ENCODE measurements at regions not wholly inside any gene's neighbourhood (a gene's known extent, or its start where the extent isn't known, plus 50 kb on each side); places are given as distances from the start of the nearest gene placed in this dataset.

- H3K27ac ChIP-seq = no peak overlapping the region
- ChIA-PET CTCF (no interaction called here), POLR2A (ENCODE audit: low non-redundant PET) (no interaction called here)
- DNase-seq (ENCODE audit: low spot score) = no peak
- TF ChIP-seq CTCF (conservative IDR thresholded peaks at IDR 0.05; ENCODE audit: low read depth) = no peak
These were observed 148.1 kb downstream of the PPARGC1A start for GRCh38 chr4:23741681-23742191.

- POLR2A ChIA-PET (ENCODE audit: low non-redundant PET) = no interaction called here
- CTCF ChIA-PET = no interaction called here
- TF ChIP-seq CTCF (conservative IDR thresholded peaks at IDR 0.05; ENCODE audit: low read depth) = no peak
- no peak for DNase-seq (ENCODE audit: low spot score)
- no peak overlapping the region for H3K27ac ChIP-seq
These were observed 152.3 kb downstream of the PPARGC1A start for GRCh38 chr4:23737571-23737970.

GRCh38 chr4:23736466-23736865, 153.4 kb downstream of the PPARGC1A start:
- ChIA-PET POLR2A (ENCODE audit: low non-redundant PET) (no interaction called here), CTCF (no interaction called here)
- H3K27ac ChIP-seq = no peak overlapping the region
- no peak for DNase-seq (ENCODE audit: low spot score)
- TF ChIP-seq CTCF (conservative IDR thresholded peaks at IDR 0.05; ENCODE audit: low read depth) = no peak

GRCh38 chr4:23734000-23734399, 155.8 kb downstream of the PPARGC1A start:
- no peak for TF ChIP-seq CTCF (conservative IDR thresholded peaks at IDR 0.05; ENCODE audit: low read depth)
- POLR2A ChIA-PET (ENCODE audit: low non-redundant PET) = no interaction called here
- CTCF ChIA-PET = no interaction called here
- no peak for DNase-seq (ENCODE audit: low spot score)
- H3K27ac ChIP-seq = no peak overlapping the region

- ChIA-PET POLR2A (ENCODE audit: low non-redundant PET) (no interaction called here), CTCF (no interaction called here)
- H3K27ac ChIP-seq = no peak overlapping the region
- TF ChIP-seq CTCF (conservative IDR thresholded peaks at IDR 0.05; ENCODE audit: low read depth) = no peak
- no peak for DNase-seq (ENCODE audit: low spot score)
These were observed 156.4 kb downstream of the PPARGC1A start for GRCh38 chr4:23733476-23733875.

- H3K27ac ChIP-seq = no peak overlapping the region
- no peak for TF ChIP-seq CTCF (conservative IDR thresholded peaks at IDR 0.05; ENCODE audit: low read depth)
- ChIA-PET POLR2A (ENCODE audit: low non-redundant PET) (no interaction called here), CTCF (no interaction called here)
- DNase-seq (ENCODE audit: low spot score) = no peak
These were observed 158.8 kb downstream of the PPARGC1A start for GRCh38 chr4:23730998-23731397.

- DNase-seq (ENCODE audit: low spot score) = no peak
- TF ChIP-seq CTCF (conservative IDR thresholded peaks at IDR 0.05; ENCODE audit: low read depth) = no peak
- CTCF ChIA-PET = no interaction called here
- POLR2A ChIA-PET (ENCODE audit: low non-redundant PET) = no interaction called here
- no peak overlapping the region for H3K27ac ChIP-seq
These were observed 160.9 kb downstream of the PPARGC1A start for GRCh38 chr4:23728971-23729370.

Measured in RWPE1 (cell line).